HCT116 (cell line): ENCODE measurements at regions not wholly inside any gene's neighbourhood (a gene's known extent, or its start where the extent isn't known, plus 50 kb on each side); places are given as distances from the start of the nearest gene placed in this dataset.
"Not testable (repeated sequence)": the region's sequence is repeated elsewhere in the genome, so short reads cannot be mapped to it uniquely, and the experiment has no call there.

Experiments
- ATAC-seq: fragments of 200-7000 bp; cut with Tn5 transposase; 2 replicates; pipeline ENCODE4 v1.9.1; 2020; ENCODE audit warnings: mild to moderate bottlenecking, moderate library complexity
- BruUV-seq: library from RNA; stranded (reverse); fragments of 400-500 nt; replicated peaks from 2 replicates; lab custom pipeline; 2021; lab: Mats Ljungman, UMichigan
- CTCF ChIA-PET: fragments of 300-600 bp; sonication (Branson Sonifier 250); formaldehyde crosslinking; loops from one replicate; lab custom pipeline; 2021; ENCODE audit warnings: antibody characterized with exemption; lab: Charles Lee
- POLR2A ChIA-PET: fragments of 300-600, 350-600 bp; sonication (Branson Sonifier 250); formaldehyde crosslinking; loops from one replicate; lab custom pipeline; 2021; ENCODE audit warnings: antibody characterized with exemption; lab: Charles Lee
- RAD21 ChIA-PET, 2 experiments: fragments of 300-600 bp; sonication (Branson Sonifier 250); formaldehyde crosslinking; loops; one replicate each; lab custom pipeline; 2023; ENCODE audit warnings: low total read pairs in 2 of 2; ENCODE audit not compliant: uncharacterized antibody in 2 of 2, unreplicated experiment in 2 of 2, low non-redundant PET in 1 of 2; lab: Charles Lee
- DNase-seq: peaks from one replicate; pipeline ENCODE4 v3.0.0-alpha.2; 2010; ENCODE audit warnings: low read depth, low spot score
- H2AFZ ChIP-seq: fragments of 200-600 bp; shearing (Covaris generic), sonication (generic); 2 replicates; pipeline ENCODE4 v1.6.1; 2017; ENCODE audit warnings: low read depth, mixed run types, mixed read lengths, antibody characterized with exemption, low read length; ENCODE audit not compliant: poor library complexity, severe bottlenecking
- H3K27ac ChIP-seq: 2 replicates; pipeline ENCODE4 v1.5.1; 2012; ENCODE audit warnings: low read depth, low read length
- H3K27me3 ChIP-seq: fragments of 200-600 bp; sonication (generic); 2 replicates; pipeline ENCODE4 v1.6.1; 2016; ENCODE audit warnings: mixed run types, low read length, mixed read lengths; ENCODE audit not compliant: insufficient read depth
- H3K36me3 ChIP-seq, 2 experiments: fragments of 200-500 bp in 1 of 2; fragments of 200-600 bp in 1 of 2; sonication (Bioruptor generic) in 1 of 2; sonication (generic) in 1 of 2; 2 replicates each; pipeline versions ENCODE4 v1.5.1 to v1.6.1; 2014 to 2016; ENCODE audit warnings: low read length in 2 of 2, inconsistent platforms in 1 of 2, mixed read lengths in 1 of 2, mixed run types in 1 of 2; ENCODE audit not compliant: insufficient read depth in 2 of 2, control insufficient read depth in 1 of 2
- H3K4me1 ChIP-seq, 2 experiments: fragments of 200-600 bp in 1 of 2; sonication (generic) in 1 of 2; 2 replicates each; pipeline versions ENCODE4 v1.5.1 to v1.6.1; 2012 to 2017; ENCODE audit warnings: low read length in 2 of 2, inconsistent platforms in 1 of 2, mild to moderate bottlenecking in 1 of 2, mixed read lengths in 1 of 2, mixed run types in 1 of 2, moderate library complexity in 1 of 2; ENCODE audit not compliant: insufficient read depth in 2 of 2, control insufficient read depth in 1 of 2
- H3K4me2 ChIP-seq: fragments of 200-600 bp; sonication (generic); 2 replicates; pipeline ENCODE4 v1.6.1; 2017; ENCODE audit warnings: mixed run types, low read length, mixed read lengths
- H3K4me3 ChIP-seq, 2 experiments: fragments of 200-600 bp in 1 of 2; sonication (generic) in 1 of 2; replicated peaks in 1 of 2; 2 replicates each; pipeline ENCODE4 v1.5.1; 2011 to 2016; ENCODE audit warnings: low read length in 2 of 2, control low read depth in 1 of 2, low read depth in 1 of 2, mild to moderate bottlenecking in 1 of 2, mixed read lengths in 1 of 2, mixed run types in 1 of 2
- H3K79me2 ChIP-seq: fragments of 200-600 bp; sonication (generic); 2 replicates; pipeline ENCODE4 v1.6.1; 2017; ENCODE audit warnings: mild to moderate bottlenecking, mixed run types, low read length, moderate library complexity, mixed read lengths; ENCODE audit not compliant: insufficient read depth
- H3K9ac ChIP-seq: fragments of 200-600 bp; sonication (generic); 2 replicates; pipeline ENCODE4 v1.6.1; 2016; ENCODE audit warnings: low read length, mixed read lengths
- H3K9me2 ChIP-seq: fragments of 200-600 bp; sonication (generic), shearing (Covaris generic); 2 replicates; pipeline ENCODE4 v1.6.1; 2017; ENCODE audit warnings: mixed run types, mild to moderate bottlenecking, moderate library complexity; ENCODE audit not compliant: insufficient read depth
- H3K9me3 ChIP-seq, 2 experiments: fragments of 200-500 bp in 1 of 2; fragments of 200-600 bp in 1 of 2; sonication (Bioruptor generic) in 1 of 2; sonication (generic) in 1 of 2; 2 replicates each; pipeline ENCODE4 v1.6.1; 2014 to 2017; ENCODE audit warnings: low read length in 2 of 2, mixed read lengths in 2 of 2, inconsistent platforms in 1 of 2, low read depth in 1 of 2, mild to moderate bottlenecking in 1 of 2, mixed run types in 1 of 2, moderate library complexity in 1 of 2; ENCODE audit not compliant: control insufficient read depth in 1 of 2, insufficient read depth in 1 of 2
- H4K20me1 ChIP-seq: fragments of 200-600 bp; sonication (generic), shearing (Covaris generic); 2 replicates; pipeline ENCODE4 v1.6.1; 2017; ENCODE audit warnings: mixed run types, mild to moderate bottlenecking, moderate library complexity; ENCODE audit not compliant: insufficient read depth
- EGR1 ChIP-seq: IDR thresholded peaks from 2 replicates; pipeline ENCODE4 v1.6.1; 2012; ENCODE audit warnings: low read depth
- ELF1 ChIP-seq: IDR thresholded peaks from 2 replicates; pipeline ENCODE4 v1.6.1; 2012; ENCODE audit warnings: low read depth, borderline replicate concordance
- EZH2 ChIP-seq: fragments of 200-600 bp; sonication (generic); IDR thresholded peaks from 2 replicates; pipeline ENCODE4 v1.6.1; 2017; ENCODE audit warnings: antibody characterized with exemption, mixed run types
- FOSL1 ChIP-seq: IDR thresholded peaks from 2 replicates; pipeline ENCODE4 v1.6.1; 2012; ENCODE audit warnings: low read depth
- JUND ChIP-seq: IDR thresholded peaks from 2 replicates; pipeline ENCODE4 v1.6.1; 2012
- POLR2A ChIP-seq: IDR thresholded peaks from 2 replicates; pipeline ENCODE4 v1.7.0; 2011; ENCODE audit warnings: borderline replicate concordance; ENCODE audit not compliant: insufficient read depth, insufficient read length; ENCODE audit errors: extremely low read depth
- RAD21 ChIP-seq: IDR thresholded peaks from 2 replicates; pipeline ENCODE4 v1.6.1; 2012; ENCODE audit warnings: low read depth, mild to moderate bottlenecking
- SIN3A ChIP-seq: IDR thresholded peaks from 2 replicates; pipeline ENCODE4 v1.6.1; 2012; ENCODE audit warnings: low read depth
- intact Hi-C: fragments of 100-400 bp; cut with micrococcal nuclease; formaldehyde crosslinking; loops from 2 replicates; pipeline ENCODE4 v1.10.0; 2022
- TF ChIP-seq, protein P1 (sequence below): IDR thresholded peaks from 2 replicates; pipeline ENCODE4 v1.6.1; 2012; ENCODE audit warnings: low read depth
- TF ChIP-seq, protein P2 (sequence below): IDR thresholded peaks from 2 replicates; pipeline ENCODE4 v1.6.1; 2011; ENCODE audit warnings: mild to moderate bottlenecking, low read length, moderate library complexity; ENCODE audit not compliant: insufficient replicate concordance; ENCODE audit errors: extremely low read depth

- TF ChIP-seq, protein P1, sequence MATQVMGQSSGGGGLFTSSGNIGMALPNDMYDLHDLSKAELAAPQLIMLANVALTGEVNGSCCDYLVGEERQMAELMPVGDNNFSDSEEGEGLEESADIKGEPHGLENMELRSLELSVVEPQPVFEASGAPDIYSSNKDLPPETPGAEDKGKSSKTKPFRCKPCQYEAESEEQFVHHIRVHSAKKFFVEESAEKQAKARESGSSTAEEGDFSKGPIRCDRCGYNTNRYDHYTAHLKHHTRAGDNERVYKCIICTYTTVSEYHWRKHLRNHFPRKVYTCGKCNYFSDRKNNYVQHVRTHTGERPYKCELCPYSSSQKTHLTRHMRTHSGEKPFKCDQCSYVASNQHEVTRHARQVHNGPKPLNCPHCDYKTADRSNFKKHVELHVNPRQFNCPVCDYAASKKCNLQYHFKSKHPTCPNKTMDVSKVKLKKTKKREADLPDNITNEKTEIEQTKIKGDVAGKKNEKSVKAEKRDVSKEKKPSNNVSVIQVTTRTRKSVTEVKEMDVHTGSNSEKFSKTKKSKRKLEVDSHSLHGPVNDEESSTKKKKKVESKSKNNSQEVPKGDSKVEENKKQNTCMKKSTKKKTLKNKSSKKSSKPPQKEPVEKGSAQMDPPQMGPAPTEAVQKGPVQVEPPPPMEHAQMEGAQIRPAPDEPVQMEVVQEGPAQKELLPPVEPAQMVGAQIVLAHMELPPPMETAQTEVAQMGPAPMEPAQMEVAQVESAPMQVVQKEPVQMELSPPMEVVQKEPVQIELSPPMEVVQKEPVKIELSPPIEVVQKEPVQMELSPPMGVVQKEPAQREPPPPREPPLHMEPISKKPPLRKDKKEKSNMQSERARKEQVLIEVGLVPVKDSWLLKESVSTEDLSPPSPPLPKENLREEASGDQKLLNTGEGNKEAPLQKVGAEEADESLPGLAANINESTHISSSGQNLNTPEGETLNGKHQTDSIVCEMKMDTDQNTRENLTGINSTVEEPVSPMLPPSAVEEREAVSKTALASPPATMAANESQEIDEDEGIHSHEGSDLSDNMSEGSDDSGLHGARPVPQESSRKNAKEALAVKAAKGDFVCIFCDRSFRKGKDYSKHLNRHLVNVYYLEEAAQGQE: no peak
- no peak for TF ChIP-seq EZH2
- TF ChIP-seq SIN3A: no peak
- TF ChIP-seq, all 23 proteins: peak for 0
Measured at GRCh38 chr1:212167098-212167497, 118.1 kb upstream of the PPP2R5A start (continued).

- ATAC-seq: no peak
Measured at GRCh38 chr1:212173567-212173966, 111.6 kb upstream of the PPP2R5A start.

GRCh38 chr1:212174295-212174694, 110.9 kb upstream of the PPP2R5A start:
- RAD21 ChIA-PET, BruUV-seq, CTCF ChIA-PET: not testable (repeated sequence)

More at GRCh38 chr1:212173567-212173966, 111.6 kb upstream of the PPP2R5A start:
- Histone ChIP-seq H3K4me1 (no peaks in the 10 kb centered on the region), H3K9me3 (no peaks in the 10 kb centered on the region), H3K27me3 (no peaks in the 10 kb centered on the region), H3K4me2 (no peak overlapping the region), H2AFZ (no peak overlapping the region), H4K20me1 (no peaks in the 10 kb centered on the region), H3K9ac (no peak overlapping the region), H3K9me2 (no peaks in the 10 kb centered on the region), H3K36me3 (no peaks in the 10 kb centered on the region), H3K79me2 (no peaks in the 10 kb centered on the region), H3K4me3 (no peak overlapping the region), H3K27ac (no peak overlapping the region)
- no TSS peak for BruUV-seq
- intact Hi-C loops: no loop called here
- CTCF ChIA-PET: no interaction called here
- DNase-seq: no peak
- TF ChIP-seq POLR2A: no peak
- TF ChIP-seq FOSL1: no peak
- no peak for TF ChIP-seq SIN3A
- TF ChIP-seq EGR1: no peak
- no peak for TF ChIP-seq ELF1
- TF ChIP-seq RAD21: no peak
- TF ChIP-seq JUND: no peak
- TF ChIP-seq, protein P2, sequence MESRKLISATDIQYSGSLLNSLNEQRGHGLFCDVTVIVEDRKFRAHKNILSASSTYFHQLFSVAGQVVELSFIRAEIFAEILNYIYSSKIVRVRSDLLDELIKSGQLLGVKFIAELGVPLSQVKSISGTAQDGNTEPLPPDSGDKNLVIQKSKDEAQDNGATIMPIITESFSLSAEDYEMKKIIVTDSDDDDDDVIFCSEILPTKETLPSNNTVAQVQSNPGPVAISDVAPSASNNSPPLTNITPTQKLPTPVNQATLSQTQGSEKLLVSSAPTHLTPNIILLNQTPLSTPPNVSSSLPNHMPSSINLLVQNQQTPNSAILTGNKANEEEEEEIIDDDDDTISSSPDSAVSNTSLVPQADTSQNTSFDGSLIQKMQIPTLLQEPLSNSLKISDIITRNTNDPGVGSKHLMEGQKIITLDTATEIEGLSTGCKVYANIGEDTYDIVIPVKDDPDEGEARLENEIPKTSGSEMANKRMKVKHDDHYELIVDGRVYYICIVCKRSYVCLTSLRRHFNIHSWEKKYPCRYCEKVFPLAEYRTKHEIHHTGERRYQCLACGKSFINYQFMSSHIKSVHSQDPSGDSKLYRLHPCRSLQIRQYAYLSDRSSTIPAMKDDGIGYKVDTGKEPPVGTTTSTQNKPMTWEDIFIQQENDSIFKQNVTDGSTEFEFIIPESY: no peak
- RAD21 ChIA-PET: no interaction called here
- POLR2A ChIA-PET: no interaction called here

More at GRCh38 chr1:212174295-212174694, 110.9 kb upstream of the PPP2R5A start:
- POLR2A ChIA-PET, H4K20me1 ChIP-seq, H3K79me2 ChIP-seq, intact Hi-C loops, H3K9ac ChIP-seq, ATAC-seq, H3K36me3 ChIP-seq, H3K27ac ChIP-seq, H3K4me1 ChIP-seq, H3K9me2 ChIP-seq, H3K4me2 ChIP-seq, H3K27me3 ChIP-seq, H3K4me3 ChIP-seq, H3K9me3 ChIP-seq, H2AFZ ChIP-seq, DNase-seq: not testable (repeated sequence)
